Thyroid gland (tissue), 4 donors: ENCODE measurements at regions not wholly inside any gene's neighbourhood (a gene's known extent, or its start where the extent isn't known, plus 50 kb on each side); places are given as distances from the start of the nearest gene placed in this dataset.

Source experiments
- CTCF ChIP-seq, 6 experiments: fragments of 200-600 bp in 3 of 6; fragments of 450-650 bp in 3 of 6; sonication (generic) in 3 of 6; IDR thresholded peaks; one replicate each; pipeline ENCODE4 v1.5.1; 2016 to 2019; ENCODE audit warnings: antibody characterized with exemption in 6 of 6, mild to moderate bottlenecking in 2 of 6, inconsistent platforms in 1 of 6, moderate library complexity in 1 of 6
- POLR2A ChIP-seq, 2 donors: fragments of 450-650 bp; IDR thresholded peaks; one replicate each; pipeline ENCODE4 v1.6.1; 2017; ENCODE audit warnings: antibody characterized with exemption in 2 of 2, mild to moderate bottlenecking in 2 of 2, moderate library complexity in 1 of 2

GRCh38 chr7:41603985-41604384 lies 98.9 kb downstream of the INHBA start:
- TF ChIP-seq CTCF (IDR thresholded peaks at IDR 0.05) (no peak), POLR2A (IDR thresholded peaks at IDR 0.05) (no peak)
